B cell (primary cell): ENCODE measurements at regions not wholly inside any gene's neighbourhood (a gene's known extent, or its start where the extent isn't known, plus 50 kb on each side); places are given as distances from the start of the nearest gene placed in this dataset.

Experiments used
- ATAC-seq: fragments of 200-7000 bp; cut with Tn5 transposase; one replicate; pipeline ENCODE4 v1.10.0; 2021; ENCODE audit warnings: low read depth, mild to moderate bottlenecking, moderate number of reproducible peaks, moderate library complexity
- CTCF ChIA-PET: fragments of 350-600 bp; sonication (Branson Sonifier 250); formaldehyde crosslinking; loops from one replicate; lab custom pipeline; 2021; ENCODE audit warnings: antibody characterized with exemption, inconsistent platforms; lab: Charles Lee
- POLR2A ChIA-PET: fragments of 350-600 bp; sonication (Branson Sonifier 250); formaldehyde crosslinking; loops from one replicate; lab custom pipeline; 2021; ENCODE audit warnings: antibody characterized with exemption; lab: Charles Lee
- DNase-seq: peaks from one replicate; pipeline ENCODE4 v3.0.0; 2013
- H2AFZ ChIP-seq: 2 replicates; pipeline ENCODE4 v1.6.1; 2012; ENCODE audit warnings: mild to moderate bottlenecking, low read depth, low read length; ENCODE audit not compliant: insufficient read depth, poor library complexity, severe bottlenecking
- H3K27ac ChIP-seq, 2 donors: 1 replicate in 1 of 2; 2 replicates in 1 of 2; pipeline ENCODE4 v1.5.1; 2012 to 2013; ENCODE audit warnings: low read length in 2 of 2, mild to moderate bottlenecking in 2 of 2, moderate library complexity in 1 of 2
- H3K27me3 ChIP-seq, 4 experiments: fragments of 200-600 bp in 1 of 4; sonication (generic) in 1 of 4; replicated peaks in 1 of 4; 1 replicate in 2 of 4; 2 replicates in 2 of 4; pipeline versions ENCODE4 v1.6.1 to v1.7.0; 2013 to 2016; ENCODE audit warnings: low read length in 3 of 4, mild to moderate bottlenecking in 2 of 4, mixed read lengths in 1 of 4, moderate library complexity in 1 of 4; ENCODE audit not compliant: insufficient read depth in 4 of 4, control insufficient read depth in 3 of 4; ENCODE audit errors: control extremely low read depth in 1 of 4
- H3K36me3 ChIP-seq, 2 experiments: replicated peaks in 1 of 2; 1 replicate in 1 of 2; 2 replicates in 1 of 2; pipeline versions ENCODE4 v1.6.1 to v1.7.1; 2013; ENCODE audit warnings: low read length in 1 of 2; ENCODE audit not compliant: insufficient read depth in 2 of 2, control insufficient read depth in 1 of 2; ENCODE audit errors: control extremely low read depth in 1 of 2, extremely low read depth in 1 of 2
- H3K4me1 ChIP-seq, 2 donors: fragments of 200-600 bp in 1 of 2; sonication (generic) in 1 of 2; 1 replicate in 1 of 2; 2 replicates in 1 of 2; pipeline versions ENCODE4 v1.5.1 to v1.6.1; 2013 to 2017; ENCODE audit warnings: low read length in 2 of 2; ENCODE audit not compliant: control insufficient read depth in 2 of 2, insufficient read depth in 2 of 2
- H3K4me2 ChIP-seq: replicated peaks from 2 replicates; pipeline ENCODE3; 2012; ENCODE audit warnings: mild to moderate bottlenecking, low read depth, low read length; ENCODE audit not compliant: poor library complexity, severe bottlenecking
- H3K4me3 ChIP-seq, 5 experiments: fragments of 200-600 bp in 1 of 5; sonication (generic) in 1 of 5; 1 replicate in 3 of 5; 2 replicates in 2 of 5; pipeline versions ENCODE4 v1.5.1 to v1.7.0; 2011 to 2016; ENCODE audit warnings: low read length in 4 of 5, mild to moderate bottlenecking in 4 of 5, low read depth in 2 of 5, control low read depth in 1 of 5, moderate library complexity in 1 of 5; ENCODE audit not compliant: insufficient read depth in 1 of 5; ENCODE audit errors: control extremely low read depth in 1 of 5, extremely low read depth in 1 of 5
- H3K79me2 ChIP-seq: fragments of 200-600 bp; sonication (generic); one replicate; pipeline ENCODE4 v1.6.0; 2016; ENCODE audit warnings: low read length; ENCODE audit not compliant: control insufficient read depth, insufficient read depth
- H3K9ac ChIP-seq: fragments of 200-600 bp; sonication (generic); 2 replicates; pipeline ENCODE4 v1.6.1; 2017; ENCODE audit warnings: mild to moderate bottlenecking, low read length, moderate library complexity
- H3K9me3 ChIP-seq, 3 donors: one replicate each; pipeline versions ENCODE4 v1.6.1 to v1.7.1; 2013; ENCODE audit warnings: low read length in 2 of 3; ENCODE audit not compliant: control insufficient read depth in 2 of 3, insufficient read depth in 1 of 3; ENCODE audit errors: control extremely low read depth in 1 of 3
- H4K20me1 ChIP-seq: 2 replicates; pipeline ENCODE4 v1.6.0; 2012; ENCODE audit warnings: mild to moderate bottlenecking, low read length; ENCODE audit not compliant: insufficient read depth, control insufficient read depth, poor library complexity, severe bottlenecking
- H3K27ac Mint-ChIP-seq: one replicate; pipeline ENCODE4 v1.8.0; 2021; ENCODE audit warnings: mixed read lengths
- H3K27me3 Mint-ChIP-seq: one replicate; pipeline ENCODE4 v1.8.0; 2021; ENCODE audit warnings: mixed read lengths
- H3K4me1 Mint-ChIP-seq: one replicate; pipeline ENCODE4 v1.8.0; 2021; ENCODE audit warnings: mixed read lengths
- H3K4me3 Mint-ChIP-seq: one replicate; pipeline ENCODE4 v1.8.0; 2021; ENCODE audit warnings: mixed read lengths
- H3K9me3 Mint-ChIP-seq: one replicate; pipeline ENCODE4 v1.8.0; 2022; ENCODE audit warnings: mixed read lengths; ENCODE audit not compliant: insufficient read depth
- EZH2 ChIP-seq: IDR thresholded peaks from 2 replicates; pipeline ENCODE4 v1.6.1; 2012; ENCODE audit warnings: borderline replicate concordance, low read depth, mild to moderate bottlenecking, moderate library complexity, low read length; ENCODE audit not compliant: insufficient read depth, poor library complexity, severe bottlenecking
- WGBS: methylation state at CpG from one replicate; pipeline ENCODE4 v1.1.5; 2013; ENCODE audit warnings: missing lambda C conversion rate; ENCODE audit not compliant: insufficient coverage; 5-methylcytosine and 5-hydroxymethylcytosine counted together
- intact Hi-C: fragments of 100-400 bp; cut with micrococcal nuclease; formaldehyde crosslinking; loops from one replicate; pipeline ENCODE4 v1.10.0; 2022
- TF ChIP-seq, protein P1 (sequence below): fragments of 200-600 bp; IDR thresholded peaks from one replicate; pipeline ENCODE4 v1.8.0; 2022; ENCODE audit warnings: antibody characterized with exemption, mild to moderate bottlenecking

DNA sequence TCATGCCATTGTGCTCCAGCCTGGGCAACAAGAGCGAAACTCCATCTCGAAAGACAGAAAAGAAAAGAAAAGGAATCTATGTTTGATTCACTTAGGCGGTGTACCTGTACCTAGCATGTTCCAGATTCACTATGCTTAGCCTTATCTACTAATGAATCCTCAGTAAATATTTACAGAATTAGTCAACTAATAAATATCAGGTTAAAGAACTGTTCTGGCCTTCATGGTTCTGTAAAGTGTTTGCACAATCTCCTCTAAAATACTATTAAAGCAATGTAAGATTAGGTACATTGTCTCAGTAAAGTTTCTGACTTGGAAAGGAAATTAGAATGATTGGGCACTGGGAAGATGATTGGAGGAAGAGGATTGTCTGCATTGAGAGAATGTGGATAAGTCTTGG, 2770.4 kb downstream of the PCDH9 start:
- POLR2A ChIA-PET = no interaction called here
- H3K9ac ChIP-seq = no peak overlapping the region
- WGBS = no CpG with 5 or more reads among the region's 3 CpGs

DNA sequence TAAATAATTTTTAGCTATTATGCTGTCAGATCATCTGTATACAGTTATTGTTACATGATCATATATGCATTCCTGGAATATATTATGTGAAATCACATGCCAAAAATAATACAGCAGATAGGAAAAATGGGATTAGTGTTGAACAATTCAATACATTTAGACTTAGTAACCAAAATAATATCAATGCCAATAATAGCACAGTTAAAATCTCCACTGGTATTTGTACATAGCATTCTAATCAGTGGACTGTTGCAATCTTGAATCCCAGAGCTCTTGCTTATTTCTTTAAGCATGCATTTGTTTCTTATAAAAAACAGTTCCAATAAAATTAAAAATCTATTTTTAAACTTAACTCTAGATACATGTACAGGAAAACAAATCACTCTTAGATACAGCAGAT, 2772.2 kb downstream of the PCDH9 start:
- H3K27ac ChIP-seq = no peak overlapping the region

More for the DNA sequence above, 2770.4 kb downstream of the PCDH9 start:
- Histone ChIP-seq H3K9me3 (peaks cover 0 to 7% (median 0%) of the 10 kb centered on the region in 3 donors), H3K27me3 (no peaks in the 10 kb centered on the region), H3K79me2 (no peaks in the 10 kb centered on the region), H3K4me1 (no peaks in the 10 kb centered on the region), H3K27ac (no peak overlapping the region), H3K4me2 (no peak overlapping the region), H3K4me3 (no peak overlapping the region), H2AFZ (no peak overlapping the region), H4K20me1 (no peaks in the 10 kb centered on the region), H3K36me3 (no peaks in the 10 kb centered on the region)
- intact Hi-C loops = no loop called here
- TF ChIP-seq EZH2 = no peak
- TF ChIP-seq, protein P1, sequence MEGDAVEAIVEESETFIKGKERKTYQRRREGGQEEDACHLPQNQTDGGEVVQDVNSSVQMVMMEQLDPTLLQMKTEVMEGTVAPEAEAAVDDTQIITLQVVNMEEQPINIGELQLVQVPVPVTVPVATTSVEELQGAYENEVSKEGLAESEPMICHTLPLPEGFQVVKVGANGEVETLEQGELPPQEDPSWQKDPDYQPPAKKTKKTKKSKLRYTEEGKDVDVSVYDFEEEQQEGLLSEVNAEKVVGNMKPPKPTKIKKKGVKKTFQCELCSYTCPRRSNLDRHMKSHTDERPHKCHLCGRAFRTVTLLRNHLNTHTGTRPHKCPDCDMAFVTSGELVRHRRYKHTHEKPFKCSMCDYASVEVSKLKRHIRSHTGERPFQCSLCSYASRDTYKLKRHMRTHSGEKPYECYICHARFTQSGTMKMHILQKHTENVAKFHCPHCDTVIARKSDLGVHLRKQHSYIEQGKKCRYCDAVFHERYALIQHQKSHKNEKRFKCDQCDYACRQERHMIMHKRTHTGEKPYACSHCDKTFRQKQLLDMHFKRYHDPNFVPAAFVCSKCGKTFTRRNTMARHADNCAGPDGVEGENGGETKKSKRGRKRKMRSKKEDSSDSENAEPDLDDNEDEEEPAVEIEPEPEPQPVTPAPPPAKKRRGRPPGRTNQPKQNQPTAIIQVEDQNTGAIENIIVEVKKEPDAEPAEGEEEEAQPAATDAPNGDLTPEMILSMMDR = no peak
- CTCF ChIA-PET = no interaction called here
- Mint-ChIP-seq H3K27me3 (no peaks in the 10 kb centered on the region), H3K27ac (no peak overlapping the region), H3K4me1 (no peaks in the 10 kb centered on the region), H3K9me3 (peaks cover 4% of the 10 kb centered on the region), H3K4me3 (no peak overlapping the region)
- ATAC-seq (no peak), DNase-seq (no peak)

More for the DNA sequence above, 2772.2 kb downstream of the PCDH9 start:
- Histone ChIP-seq H2AFZ (no peak overlapping the region), H3K4me2 (no peak overlapping the region), H3K4me3 (no peak overlapping the region), H3K4me1 (no peaks in the 10 kb centered on the region), H3K9me3 (peaks cover 0 to 5% (median 0%) of the 10 kb centered on the region in 3 donors), H3K36me3 (no peaks in the 10 kb centered on the region), H3K9ac (no peak overlapping the region), H4K20me1 (no peaks in the 10 kb centered on the region), H3K27me3 (no peaks in the 10 kb centered on the region), H3K79me2 (no peaks in the 10 kb centered on the region)
- TF ChIP-seq, protein P1 = no peak
- TF ChIP-seq EZH2 = no peak
- DNase-seq (no peak), ATAC-seq (no peak)
- CTCF ChIA-PET = no interaction called here
- POLR2A ChIA-PET = no interaction called here
- intact Hi-C loops = no loop called here
- Mint-ChIP-seq H3K9me3 (peaks cover 4% of the 10 kb centered on the region), H3K27me3 (no peaks in the 10 kb centered on the region), H3K4me3 (no peak overlapping the region), H3K4me1 (no peaks in the 10 kb centered on the region), H3K27ac (no peak overlapping the region)
